ENCODE measurements at regions not wholly inside any gene's neighbourhood (a gene's known extent, or its start where the extent isn't known, plus 50 kb on each side); places are given as distances from the start of the nearest gene placed in this dataset.

DNA sequence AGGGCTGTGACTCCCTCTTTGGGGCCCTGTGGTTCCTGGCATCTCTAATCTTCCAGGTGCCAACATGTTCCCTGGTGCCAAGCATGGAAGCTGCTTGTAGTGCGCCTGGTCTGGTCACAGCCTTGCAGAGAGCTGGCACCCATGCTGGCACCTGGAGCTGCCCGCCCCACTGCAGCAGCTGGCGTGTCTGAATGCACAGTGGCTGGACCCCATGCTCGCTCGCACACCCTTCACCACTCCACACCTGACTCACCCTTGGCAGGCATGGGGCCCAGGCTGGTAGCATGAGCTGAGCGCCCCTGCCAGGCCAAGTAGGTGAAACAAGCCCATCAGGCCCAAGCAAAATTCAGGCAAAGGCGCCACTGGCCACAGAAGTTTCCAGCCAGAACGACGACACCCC lies 119.1 kb downstream of the DNAAF6 start:
- TF ChIP-seq CTCF (IDR thresholded peaks at IDR 0.05), result no peak
- no peak for TF ChIP-seq POLR2A (IDR thresholded peaks at IDR 0.05)
